CD4-positive, CD25-positive, alpha-beta regulatory T cell (primary cell): ENCODE measurements at regions not wholly inside any gene's neighbourhood (a gene's known extent, or its start where the extent isn't known, plus 50 kb on each side); places are given as distances from the start of the nearest gene placed in this dataset.

Source experiments
- ATAC-seq, 2 donors: fragments of 150-1000 bp; cut with Tn5 transposase; one replicate each; pipeline ENCODE4 v1.10.0; 2021; ENCODE audit warnings: low read depth in 2 of 2, moderate number of reproducible peaks in 2 of 2, moderate library complexity in 1 of 2
- DNase-seq, 3 donors: peaks; one replicate each; pipeline versions ENCODE4 v3.0.0 to v3.0.0-alpha.2; 2012 to 2022; ENCODE audit warnings: mixed read lengths in 1 of 3
- H3K27ac ChIP-seq: one replicate; pipeline ENCODE4 v1.7.0; 2013; ENCODE audit warnings: mild to moderate bottlenecking, low read length; ENCODE audit not compliant: insufficient read depth, poor library complexity, severe bottlenecking
- H3K27me3 ChIP-seq: one replicate; pipeline ENCODE4 v1.7.0; 2013; ENCODE audit warnings: low read length; ENCODE audit not compliant: control insufficient read depth, insufficient read depth
- H3K36me3 ChIP-seq: one replicate; pipeline ENCODE4 v1.7.0; 2013; ENCODE audit warnings: mild to moderate bottlenecking, low read length, moderate library complexity; ENCODE audit not compliant: control insufficient read depth, insufficient read depth
- H3K4me1 ChIP-seq: 2 replicates; pipeline ENCODE4 v1.7.0; 2013; ENCODE audit warnings: mild to moderate bottlenecking, low read length; ENCODE audit not compliant: insufficient read depth, control insufficient read depth, poor library complexity, severe bottlenecking
- H3K4me3 ChIP-seq: one replicate; pipeline ENCODE4 v1.7.0; 2013; ENCODE audit warnings: low read depth, mild to moderate bottlenecking, low read length, moderate library complexity
- H3K9me3 ChIP-seq, 2 experiments: 1 replicate in 1 of 2; 2 replicates in 1 of 2; pipeline ENCODE4 v1.7.0; 2013; ENCODE audit warnings: low read length in 2 of 2, mild to moderate bottlenecking in 1 of 2, moderate library complexity in 1 of 2; ENCODE audit not compliant: control insufficient read depth in 2 of 2
- H3K27ac Mint-ChIP-seq, 3 donors: one replicate each; pipeline ENCODE4 v1.8.0; 2020 to 2022; ENCODE audit warnings: mild to moderate bottlenecking in 3 of 3, mixed read lengths in 3 of 3, moderate library complexity in 2 of 3
- H3K27me3 Mint-ChIP-seq: one replicate; pipeline ENCODE4 v1.8.0; 2022; ENCODE audit warnings: mild to moderate bottlenecking, mixed read lengths
- H3K36me3 Mint-ChIP-seq: one replicate; pipeline ENCODE4 v1.8.0; 2020; ENCODE audit warnings: mixed read lengths
- H3K4me1 Mint-ChIP-seq, 4 donors: one replicate each; pipeline ENCODE4 v1.8.0; 2020 to 2022; ENCODE audit warnings: mixed read lengths in 4 of 4, mild to moderate bottlenecking in 1 of 4
- H3K4me3 Mint-ChIP-seq, 4 donors: one replicate each; pipeline ENCODE4 v1.8.0; 2020 to 2022; ENCODE audit warnings: mild to moderate bottlenecking in 4 of 4, mixed read lengths in 4 of 4, moderate library complexity in 3 of 4
- H3K9me3 Mint-ChIP-seq, 7 donors: one replicate each; pipeline ENCODE4 v1.8.0; 2020 to 2022; ENCODE audit warnings: mixed read lengths in 7 of 7, mild to moderate bottlenecking in 3 of 7, moderate library complexity in 2 of 7

GRCh38 chr5:89504051-89504450 lies 621.1 kb upstream of the MEF2C start:
- Histone ChIP-seq H3K4me1 (no peaks in the 10 kb centered on the region), H3K36me3 (no peaks in the 10 kb centered on the region), H3K4me3 (no peak overlapping the region), H3K27ac (no peak overlapping the region), H3K27me3 (no peaks in the 10 kb centered on the region), H3K9me3 (no peaks in the 10 kb centered on the region)
- H3K4me3 Mint-ChIP-seq, result no peak overlapping the region
- DNase-seq (no peak), ATAC-seq (no peak)
- H3K9me3 Mint-ChIP-seq, result peaks cover 0 to 8% (median 3%) of the 10 kb centered on the region in 7 donors
- no peaks in the 10 kb centered on the region for H3K27me3 Mint-ChIP-seq
- no peak overlapping the region for H3K27ac Mint-ChIP-seq
- no peaks in the 10 kb centered on the region for H3K36me3 Mint-ChIP-seq
- no peaks in the 10 kb centered on the region for H3K4me1 Mint-ChIP-seq

DNA sequence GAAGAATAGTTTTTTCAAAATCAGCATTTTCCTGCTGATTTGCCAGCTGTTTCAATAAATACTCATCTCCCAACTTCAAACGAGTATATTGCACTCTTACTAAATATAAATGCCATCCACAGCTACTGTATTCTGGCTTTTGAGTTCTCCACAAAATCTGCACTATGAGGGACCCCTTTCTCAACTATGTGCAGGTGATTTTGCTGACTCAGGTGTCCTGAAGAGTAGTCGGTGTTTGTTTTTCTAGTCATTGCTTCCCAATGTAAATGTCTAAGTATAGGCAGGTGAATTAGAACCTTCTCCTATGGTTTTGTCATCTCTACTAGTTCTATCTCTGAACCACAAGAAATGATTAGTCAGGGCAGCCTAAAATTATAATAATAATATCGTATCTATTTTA lies 616.8 kb upstream of the MEF2C start:
- no peaks in the 10 kb centered on the region for H3K36me3 Mint-ChIP-seq
- H3K27me3 Mint-ChIP-seq, result no peaks in the 10 kb centered on the region
- ATAC-seq (no peak), DNase-seq (no peak)
- H3K4me1 Mint-ChIP-seq, result no peaks in the 10 kb centered on the region
- Histone ChIP-seq H3K36me3 (no peaks in the 10 kb centered on the region), H3K4me1 (no peaks in the 10 kb centered on the region), H3K9me3 (no peaks in the 10 kb centered on the region), H3K4me3 (no peak overlapping the region), H3K27me3 (no peaks in the 10 kb centered on the region), H3K27ac (no peak overlapping the region)
- no peak overlapping the region for H3K27ac Mint-ChIP-seq
- no peak overlapping the region for H3K4me3 Mint-ChIP-seq
- H3K9me3 Mint-ChIP-seq, result peaks cover 0 to 7% (median 2%) of the 10 kb centered on the region in 7 donors

GRCh38 chr5:89498699-89499098 lies 615.7 kb upstream of the MEF2C start:
- Mint-ChIP-seq H3K27me3 (no peaks in the 10 kb centered on the region), H3K36me3 (no peaks in the 10 kb centered on the region), H3K4me3 (no peak overlapping the region), H3K9me3 (peaks cover 0 to 5% (median 2%) of the 10 kb centered on the region in 7 donors), H3K27ac (no peak overlapping the region), H3K4me1 (no peaks in the 10 kb centered on the region)
- ATAC-seq (no peak), DNase-seq (no peak)
- Histone ChIP-seq H3K4me1 (no peaks in the 10 kb centered on the region), H3K36me3 (no peaks in the 10 kb centered on the region), H3K9me3 (no peaks in the 10 kb centered on the region), H3K27ac (no peak overlapping the region), H3K4me3 (no peak overlapping the region), H3K27me3 (no peaks in the 10 kb centered on the region)

DNA sequence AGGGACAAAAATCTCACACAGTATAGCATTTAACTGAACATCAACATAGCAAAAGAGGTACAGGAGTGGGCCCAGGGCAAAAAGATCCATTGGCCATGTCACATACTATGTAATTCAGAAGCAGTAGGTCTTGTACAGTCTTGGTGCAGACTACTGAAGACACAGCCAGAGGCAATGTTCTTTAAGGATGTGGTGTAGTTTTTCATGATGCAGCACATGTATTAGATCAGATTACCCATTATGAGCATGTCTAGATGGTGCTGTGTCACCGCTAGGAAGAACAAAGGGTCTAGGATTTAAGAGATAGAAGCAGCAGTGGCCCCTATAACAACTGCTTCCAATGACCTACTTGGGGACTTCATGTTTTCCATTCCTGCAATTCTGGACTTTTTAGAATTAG lies 610.4 kb upstream of the MEF2C start:
- no peak overlapping the region for H3K27ac ChIP-seq
- Mint-ChIP-seq H3K4me1 (no peaks in the 10 kb centered on the region), H3K4me3 (no peak overlapping the region)

GRCh38 chr5:89484962-89485361 lies 602.0 kb upstream of the MEF2C start:
- Mint-ChIP-seq H3K27ac (no peak overlapping the region), H3K9me3 (peaks cover 0 to 4% (median 2%) of the 10 kb centered on the region in 7 donors), H3K4me1 (no peaks in the 10 kb centered on the region), H3K4me3 (no peak overlapping the region), H3K36me3 (no peaks in the 10 kb centered on the region), H3K27me3 (no peaks in the 10 kb centered on the region)
- Histone ChIP-seq H3K27me3 (no peaks in the 10 kb centered on the region), H3K27ac (no peak overlapping the region), H3K4me1 (no peaks in the 10 kb centered on the region), H3K9me3 (no peaks in the 10 kb centered on the region), H3K36me3 (no peaks in the 10 kb centered on the region), H3K4me3 (no peak overlapping the region)
- ATAC-seq (no peak), DNase-seq (no peak)

More for the DNA sequence above, 610.4 kb upstream of the MEF2C start:
- no peak for DNase-seq
- Histone ChIP-seq H3K4me1 (no peaks in the 10 kb centered on the region), H3K27me3 (no peaks in the 10 kb centered on the region), H3K4me3 (no peak overlapping the region), H3K9me3 (no peaks in the 10 kb centered on the region), H3K36me3 (no peaks in the 10 kb centered on the region)
- Mint-ChIP-seq H3K27me3 (no peaks in the 10 kb centered on the region), H3K27ac (no peak overlapping the region), H3K9me3 (peaks cover 0 to 5% (median 1%) of the 10 kb centered on the region in 7 donors), H3K36me3 (no peaks in the 10 kb centered on the region)
- no peak for ATAC-seq

DNA sequence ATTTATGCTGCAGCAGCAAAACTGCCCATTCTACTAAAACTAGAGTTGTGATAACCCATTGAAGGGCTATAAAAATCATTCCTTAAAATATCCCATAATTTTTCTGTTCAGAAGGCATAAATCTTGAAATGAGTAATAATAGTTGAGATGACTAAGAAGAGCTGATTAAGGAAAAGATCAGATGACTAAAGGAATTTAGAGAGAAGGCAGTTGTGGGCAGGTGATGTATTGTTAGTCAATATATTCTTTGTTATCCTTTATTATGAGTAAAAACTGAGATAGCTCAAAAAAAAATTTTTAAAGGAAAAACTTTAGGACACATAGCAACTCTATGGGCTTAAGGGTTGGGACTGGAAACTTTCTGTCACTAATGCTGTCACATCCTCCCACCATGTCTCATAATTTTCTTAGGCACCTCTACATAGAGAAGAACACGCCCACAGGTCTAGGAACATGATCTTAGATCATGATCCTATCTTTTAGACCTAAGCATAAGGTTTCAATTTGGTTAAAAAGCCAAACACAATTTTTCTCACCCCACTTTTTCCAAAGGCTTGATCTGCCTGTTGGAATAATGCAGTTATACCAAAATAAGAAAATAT lies 597.5 kb upstream of the MEF2C start:
- Mint-ChIP-seq H3K36me3 (no peaks in the 10 kb centered on the region), H3K4me1 (no peaks in the 10 kb centered on the region), H3K4me3 (peak overlapping the region in 1 of 4 donors; percentile 15), H3K27ac (no peak overlapping the region), H3K27me3 (no peaks in the 10 kb centered on the region), H3K9me3 (peaks cover 0 to 9% (median 4%) of the 10 kb centered on the region in 7 donors)
- Histone ChIP-seq H3K36me3 (no peaks in the 10 kb centered on the region), H3K27me3 (no peaks in the 10 kb centered on the region), H3K4me3 (no peak overlapping the region), H3K27ac (no peak overlapping the region), H3K9me3 (no peaks in the 10 kb centered on the region), H3K4me1 (no peaks in the 10 kb centered on the region)
- DNase-seq (no peak), ATAC-seq (no peak)

DNA sequence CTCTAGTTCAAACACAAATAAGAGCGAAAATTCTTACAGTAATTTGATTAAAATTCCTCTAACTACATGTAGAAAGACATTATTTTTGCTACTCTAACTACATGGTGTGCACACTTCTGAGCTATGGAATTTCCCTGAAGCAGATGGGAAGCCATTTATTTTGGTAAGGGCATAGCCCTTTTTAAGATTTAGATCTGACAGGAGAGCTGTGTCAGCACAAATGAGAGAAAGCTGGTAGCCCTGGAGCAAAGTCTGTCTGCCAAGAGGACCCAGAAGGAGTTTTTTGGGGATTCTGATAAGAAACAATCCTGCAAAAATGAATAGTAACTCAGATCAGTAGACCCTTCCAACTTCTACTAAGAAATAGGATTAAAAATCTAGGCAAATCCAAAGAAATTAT lies 595.9 kb upstream of the MEF2C start:
- no peaks in the 10 kb centered on the region for H3K27me3 Mint-ChIP-seq
- H3K4me1 ChIP-seq, result no peaks in the 10 kb centered on the region
- no peak overlapping the region for H3K27ac ChIP-seq
- no peaks in the 10 kb centered on the region for H3K4me1 Mint-ChIP-seq
- peaks cover 0 to 9% (median 6%) of the 10 kb centered on the region in 7 donors for H3K9me3 Mint-ChIP-seq
- no peaks in the 10 kb centered on the region for H3K36me3 Mint-ChIP-seq
- no peaks in the 10 kb centered on the region for H3K27me3 ChIP-seq
- H3K36me3 ChIP-seq, result no peaks in the 10 kb centered on the region
- H3K27ac Mint-ChIP-seq, result no peak overlapping the region
- DNase-seq (no peak), ATAC-seq (no peak)
- no peaks in the 10 kb centered on the region for H3K9me3 ChIP-seq
- no peak overlapping the region for H3K4me3 Mint-ChIP-seq
- H3K4me3 ChIP-seq, result no peak overlapping the region

GRCh38 chr5:89473196-89473595 lies 590.2 kb upstream of the MEF2C start:
- H3K4me3 ChIP-seq, result no peak overlapping the region
- no peaks in the 10 kb centered on the region for H3K27me3 ChIP-seq
- Mint-ChIP-seq H3K4me1 (no peaks in the 10 kb centered on the region), H3K4me3 (no peak overlapping the region), H3K27me3 (no peaks in the 10 kb centered on the region), H3K9me3 (peaks cover 1 to 12% (median 5%) of the 10 kb centered on the region in 7 donors), H3K27ac (no peak overlapping the region), H3K36me3 (no peaks in the 10 kb centered on the region)
- ATAC-seq (no peak), DNase-seq (no peak)
- H3K9me3 ChIP-seq, result no peaks in the 10 kb centered on the region
- H3K36me3 ChIP-seq, result no peaks in the 10 kb centered on the region
- H3K27ac ChIP-seq, result no peak overlapping the region
- H3K4me1 ChIP-seq, result no peaks in the 10 kb centered on the region
